GM18867 (cell line): ENCODE measurements at regions not wholly inside any gene's neighbourhood (a gene's known extent, or its start where the extent isn't known, plus 50 kb on each side); places are given as distances from the start of the nearest gene placed in this dataset.

ENCODE experiments used
- ATAC-seq: cut with Tn5 transposase; IDR thresholded peaks from one replicate; pipeline ENCODE4 v1.9.1; 2021; ENCODE audit warnings: mild to moderate bottlenecking, moderate library complexity; ENCODE audit not compliant: unreplicated experiment

- no peak for ATAC-seq
These were observed 75.4 kb upstream of the PWP1 start for GRCh38 chr12:107610021-107610859.

GRCh38 chr12:107612508-107612907 is 73.1 kb upstream of the PWP1 start:
- no peak for ATAC-seq

GRCh38 chr12:107616941-107617340 is 68.7 kb upstream of the PWP1 start:
- ATAC-seq = no peak

GRCh38 chr12:107618106-107618505 is 67.5 kb upstream of the PWP1 start:
- no peak for ATAC-seq

GRCh38 chr12:107619831-107620230 is 65.8 kb upstream of the PWP1 start:
- ATAC-seq = no peak

GRCh38 chr12:107622001-107622400 is 63.6 kb upstream of the PWP1 start:
- ATAC-seq = no peak

GRCh38 chr12:107624493-107624892 is 61.1 kb upstream of the PWP1 start:
- ATAC-seq = no peak

- ATAC-seq = no peak
These were observed 53.9 kb upstream of the PWP1 start for GRCh38 chr12:107631715-107632114.

- ATAC-seq = no peak
These were observed 53.4 kb upstream of the PWP1 start for GRCh38 chr12:107632246-107632645.

- ATAC-seq = no peak
These were observed 51.1 kb upstream of the PWP1 start for GRCh38 chr12:107634530-107634929.

GRCh38 chr12:107635139-107635538 is 50.5 kb upstream of the PWP1 start:
- no peak for ATAC-seq
